ENCODE measurements at regions not wholly inside any gene's neighbourhood (a gene's known extent, or its start where the extent isn't known, plus 50 kb on each side); places are given as distances from the start of the nearest gene placed in this dataset. TPM values are rescaled to one million over a fixed set of nuclear protein-coding genes. Genes with fewer than 3 reads are reported as not detected.

DNA sequence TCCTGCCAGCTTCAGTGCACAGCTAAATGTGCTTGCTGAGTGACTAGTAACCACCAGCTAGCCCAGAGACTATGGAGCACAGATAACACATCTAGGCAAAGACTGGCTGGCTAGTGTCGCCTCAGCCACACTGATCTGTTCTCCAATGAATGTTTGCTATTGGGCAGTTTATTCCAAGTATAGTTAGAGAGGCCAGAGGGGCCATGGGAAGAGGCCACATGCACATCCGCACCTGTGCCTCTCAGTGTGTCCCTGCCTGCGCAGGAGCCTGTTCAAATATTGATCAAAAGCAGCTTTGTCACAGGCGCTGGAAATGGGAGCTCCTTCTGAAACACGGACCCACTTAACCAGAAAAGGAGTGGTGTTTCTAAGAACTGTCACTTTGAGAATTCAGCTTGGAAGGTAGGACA lies 51.3 kb upstream of the ATP1A1 start:
- Histone ChIP-seq H4K5ac (ENCODE audit: low read length) (no peak overlapping the region), H2BK120ac (ENCODE audit: low read depth, low read length) (no peak overlapping the region), H3K27ac (ENCODE audit: low read depth, low read length) (no peak overlapping the region), H3K4me3 (ENCODE audit: low read length) (no peak overlapping the region), H3K56ac (ENCODE audit: low read length) (no peak overlapping the region), H2BK5ac (ENCODE audit: low read length) (no peak overlapping the region), H3K27me3 (ENCODE audit: insufficient read depth, low read length, poor library complexity) (no peaks in the 10 kb centered on the region), H3K4me2 (ENCODE audit: low read length) (no peak overlapping the region), H4K8ac (ENCODE audit: low read depth, low read length) (no peak overlapping the region), H2AK5ac (ENCODE audit: low read length) (no peak overlapping the region), H3K79me2 (ENCODE audit: control insufficient read depth, insufficient read depth, low read length) (no peaks in the 10 kb centered on the region), H2BK15ac (replicated peaks; ENCODE audit: low read depth) (no peak overlapping the region), H3K79me1 (ENCODE audit: low read length) (no peaks in the 10 kb centered on the region), H3K4ac (ENCODE audit: low read depth, low read length) (no peak overlapping the region), H3K18ac (ENCODE audit: low read length) (no peak overlapping the region), H3K36me3 (ENCODE audit: control insufficient read depth, insufficient read depth, low read length) (no peaks in the 10 kb centered on the region), H3K9ac (ENCODE audit: low read length) (no peak overlapping the region), H3K4me1 (ENCODE audit: control insufficient read depth, low read depth, low read length) (no peaks in the 10 kb centered on the region), H3K23ac (ENCODE audit: low read length) (no peak overlapping the region)
- no CpG with 5 or more reads among the region's 5 CpGs for WGBS (ENCODE audit: extremely low coverage, insufficient coverage, low lambda C conversion rate)
- no peak for DNase-seq

GRCh38 chr1:116322752-116323405 lies 50.2 kb upstream of the ATP1A1 start:
- no peak overlapping the region for H3K4me2 ChIP-seq (ENCODE audit: low read length)
- H3K4ac ChIP-seq (ENCODE audit: low read depth, low read length), result no peak overlapping the region
- no peaks in the 10 kb centered on the region for H3K36me3 ChIP-seq (ENCODE audit: control insufficient read depth, insufficient read depth, low read length)
- no peaks in the 10 kb centered on the region for H3K79me1 ChIP-seq (ENCODE audit: low read length)
- H4K5ac ChIP-seq (ENCODE audit: low read length), result no peak overlapping the region
- no peak overlapping the region for H3K56ac ChIP-seq (ENCODE audit: low read length)
- no peak overlapping the region for H3K4me3 ChIP-seq (ENCODE audit: low read length)
- no CpG with 5 or more reads among the region's 3 CpGs for WGBS (ENCODE audit: extremely low coverage, insufficient coverage, low lambda C conversion rate)
- H3K27ac ChIP-seq (ENCODE audit: low read depth, low read length), result no peak overlapping the region
- H3K27me3 ChIP-seq (ENCODE audit: insufficient read depth, low read length, poor library complexity), result no peaks in the 10 kb centered on the region
- H2AK5ac ChIP-seq (ENCODE audit: low read length), result no peak overlapping the region
- no peak overlapping the region for H2BK5ac ChIP-seq (ENCODE audit: low read length)
- no peak overlapping the region for H2BK120ac ChIP-seq (ENCODE audit: low read depth, low read length)
- H3K23ac ChIP-seq (ENCODE audit: low read length), result no peak overlapping the region
- H3K9ac ChIP-seq (ENCODE audit: low read length), result no peak overlapping the region
- H3K18ac ChIP-seq (ENCODE audit: low read length), result no peak overlapping the region
- no peaks in the 10 kb centered on the region for H3K79me2 ChIP-seq (ENCODE audit: control insufficient read depth, insufficient read depth, low read length)
- no peak for DNase-seq
- H2BK15ac ChIP-seq (replicated peaks; ENCODE audit: low read depth), result no peak overlapping the region
- H4K8ac ChIP-seq (ENCODE audit: low read depth, low read length), result no peak overlapping the region
- H3K4me1 ChIP-seq (ENCODE audit: control insufficient read depth, low read depth, low read length), result no peaks in the 10 kb centered on the region

Small RNAs in the stretch of these regions (small RNA-seq; reads per million reads assigned to genes)
- not detected for gene RF00012 (ENCODE audit: insufficient read depth)

Measured in mesendoderm (in vitro differentiated cells).